Umbilical cord (tissue), 1 donor: ENCODE measurements at regions not wholly inside any gene's neighbourhood (a gene's known extent, or its start where the extent isn't known, plus 50 kb on each side); places are given as distances from the start of the nearest gene placed in this dataset.
"Not testable (repeated sequence)": the region's sequence is repeated elsewhere in the genome, so short reads cannot be mapped to it uniquely, and the experiment has no call there.

Experiments
- DNase-seq: peaks from one replicate; pipeline ENCODE4 v3.0.0-alpha.2; 2015; ENCODE audit warnings: low spot score

DNA sequence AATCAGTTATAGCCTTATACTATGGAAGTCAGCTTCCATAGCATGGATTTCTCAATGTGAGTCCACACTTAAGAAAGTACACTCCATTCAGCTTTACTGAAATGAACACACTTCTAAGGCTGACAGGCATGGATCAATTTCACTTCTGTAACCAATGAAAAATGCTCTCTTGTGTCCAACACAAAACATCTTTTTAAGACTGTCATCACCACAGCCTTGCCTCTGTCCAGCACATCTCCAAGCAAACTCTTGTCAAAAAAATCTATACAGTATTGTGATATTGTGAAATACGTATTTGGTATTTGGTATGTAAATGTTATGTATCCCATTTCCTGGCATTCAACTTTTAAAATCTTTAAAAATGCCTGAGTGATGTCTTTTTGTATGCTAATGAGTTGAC is 208.7 kb downstream of the RAP2B start:
- DNase-seq: no peak

DNA sequence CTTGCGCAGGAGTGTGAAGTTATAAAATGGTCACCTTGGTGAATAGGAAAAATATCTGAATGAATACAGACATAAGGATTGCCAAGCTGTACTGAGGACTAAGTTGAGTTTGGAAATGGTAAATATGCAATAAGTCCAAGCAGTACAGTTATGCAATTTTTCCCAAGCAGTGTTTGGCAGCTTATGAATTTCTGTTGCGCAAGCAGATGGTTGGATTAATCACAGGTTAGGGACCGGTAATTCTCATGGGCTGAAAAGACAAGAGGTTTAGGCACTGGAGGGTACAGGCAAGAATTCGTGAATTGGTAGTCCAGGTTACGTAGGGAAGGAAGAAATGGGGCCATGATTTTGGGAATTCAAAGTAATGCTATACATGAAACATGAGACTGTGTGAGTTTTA is 210.3 kb downstream of the RAP2B start:
- DNase-seq: no peak

DNA sequence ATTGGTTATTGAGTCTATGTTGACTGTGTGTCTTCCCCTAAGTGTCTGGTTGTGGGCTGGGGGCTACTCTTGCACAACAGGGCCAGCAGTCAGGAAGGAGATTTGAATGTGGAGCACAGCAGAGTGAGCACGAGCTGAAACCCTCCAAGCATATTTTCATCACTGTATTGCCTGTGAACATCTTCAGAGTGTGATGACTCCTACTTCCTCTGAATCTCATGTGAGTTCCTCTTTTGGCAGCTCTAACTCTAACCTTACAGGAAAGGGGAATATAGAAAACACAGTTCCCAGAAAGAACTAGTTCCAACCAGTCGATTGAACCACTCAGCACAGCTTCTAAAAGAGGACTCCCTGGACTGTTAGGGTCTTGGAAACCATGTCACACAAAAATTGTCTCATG is 211.6 kb downstream of the RAP2B start:
- DNase-seq: peak; percentile 33

DNA sequence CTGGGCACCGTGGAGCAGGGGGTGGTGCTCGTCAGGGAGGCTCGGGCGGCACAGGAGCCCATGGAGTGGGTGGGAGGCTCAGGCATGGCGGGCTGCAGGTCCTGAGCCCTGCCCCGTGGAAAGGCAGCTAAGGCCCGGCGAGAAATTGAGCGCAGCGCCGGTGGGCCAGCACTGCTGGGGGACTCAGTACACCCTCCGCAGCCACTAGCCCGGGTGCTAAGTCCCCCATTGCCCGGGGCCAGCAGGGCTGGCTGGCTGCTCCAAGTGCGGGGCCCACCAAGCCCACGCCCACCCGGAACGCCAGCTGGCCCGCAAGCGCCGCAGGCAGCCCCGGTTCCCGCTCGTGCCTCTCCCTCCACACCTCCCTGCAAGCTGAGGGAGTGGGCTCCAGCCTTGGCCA is 216.3 kb downstream of the RAP2B start:
- DNase-seq: not testable (repeated sequence)

DNA sequence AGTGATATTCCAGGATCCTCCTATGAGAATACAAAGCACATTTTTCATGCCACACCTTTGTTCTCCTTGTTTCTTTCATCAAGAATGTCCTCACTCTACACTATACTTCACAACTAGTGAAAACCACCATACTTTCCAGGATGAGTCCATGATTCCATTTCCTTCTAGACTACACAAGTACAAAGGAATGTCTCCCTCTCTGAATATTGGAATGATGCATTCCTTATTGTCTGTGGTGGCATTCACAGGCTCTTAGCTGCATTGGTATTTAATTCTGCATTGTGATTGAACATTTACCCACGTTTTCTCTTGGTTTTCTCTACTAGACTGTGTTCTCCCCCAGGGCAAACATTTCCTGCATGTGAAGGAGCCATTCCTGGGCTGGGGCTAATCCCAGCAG is 217.5 kb downstream of the RAP2B start:
- no peak for DNase-seq

DNA sequence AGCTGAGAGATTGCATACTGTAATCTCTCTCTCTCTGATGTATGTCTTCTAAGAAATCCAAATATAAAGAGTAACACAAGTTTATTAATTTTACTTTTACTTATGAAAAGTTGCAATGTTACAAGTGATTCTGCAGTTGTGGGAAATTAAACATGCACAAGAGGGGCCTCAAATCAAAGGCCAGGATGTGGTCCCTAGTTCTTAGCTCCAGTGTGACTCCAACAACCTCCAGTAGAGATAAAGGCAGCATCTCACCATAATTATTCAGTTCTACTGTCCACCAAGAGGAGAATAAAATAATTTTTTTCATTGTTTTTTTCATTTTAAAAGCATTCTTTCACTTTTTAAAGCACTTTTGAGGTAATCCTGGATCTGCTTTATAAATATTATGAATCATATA is 223.3 kb downstream of the RAP2B start:
- no peak for DNase-seq

DNA sequence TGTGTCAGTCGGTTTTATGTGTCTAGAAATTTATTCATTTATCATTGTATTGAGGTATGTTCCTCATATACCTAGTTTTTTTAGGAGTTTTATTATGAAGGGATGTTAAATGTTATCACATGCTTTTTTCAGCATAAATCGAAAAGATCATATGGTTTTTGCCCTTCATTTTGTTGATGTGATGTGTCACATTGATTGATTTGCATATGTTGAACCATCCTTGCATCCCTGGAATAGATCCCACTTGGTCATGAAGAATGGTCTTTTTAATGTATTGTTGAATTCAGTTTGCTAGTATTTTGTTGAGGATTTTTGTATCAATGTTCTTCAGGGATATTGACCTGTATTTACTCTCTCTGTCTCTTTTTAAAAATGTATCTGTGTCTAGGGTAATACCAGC is 230.3 kb downstream of the RAP2B start:
- no peak for DNase-seq

DNA sequence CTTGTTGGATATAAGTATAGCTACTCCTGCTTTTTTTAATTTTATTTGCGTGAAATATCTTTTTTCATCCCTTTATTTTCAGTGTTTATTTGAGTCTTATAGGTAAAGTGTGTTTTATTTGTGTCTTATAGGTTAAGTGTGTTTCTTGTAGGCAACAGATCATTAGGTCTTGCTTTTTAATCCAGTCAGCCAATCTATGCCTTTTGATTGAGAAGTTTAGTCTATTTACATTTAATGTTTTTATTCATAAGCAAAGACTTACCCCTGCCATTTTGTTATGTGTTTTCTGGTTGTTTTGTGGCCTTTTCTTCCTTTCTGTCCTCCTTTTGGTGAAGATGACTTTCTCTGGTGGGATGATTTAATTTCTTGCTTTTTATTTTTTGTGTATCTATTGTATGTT is 232.0 kb downstream of the RAP2B start:
- DNase-seq: no peak

DNA sequence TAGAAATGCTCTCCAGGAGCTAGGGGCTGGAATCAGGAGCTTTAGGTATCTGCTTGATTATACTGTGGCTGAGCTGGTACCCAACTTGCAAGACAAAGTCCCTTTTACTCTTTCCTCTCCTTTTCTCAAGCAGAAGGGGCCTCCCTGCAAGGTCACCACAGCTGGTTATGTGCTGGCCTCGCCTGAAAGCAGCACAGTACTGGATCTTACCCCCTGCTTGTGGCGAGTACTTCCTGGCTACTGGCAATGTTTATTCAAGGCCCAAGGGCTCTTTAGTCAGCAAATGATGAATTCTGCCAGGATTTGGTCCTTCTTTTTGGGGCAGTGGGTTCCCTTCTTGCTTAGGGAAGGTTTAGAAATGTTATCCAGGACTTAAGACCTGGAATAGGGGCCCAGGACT is 234.6 kb downstream of the RAP2B start:
- DNase-seq: no peak

DNA sequence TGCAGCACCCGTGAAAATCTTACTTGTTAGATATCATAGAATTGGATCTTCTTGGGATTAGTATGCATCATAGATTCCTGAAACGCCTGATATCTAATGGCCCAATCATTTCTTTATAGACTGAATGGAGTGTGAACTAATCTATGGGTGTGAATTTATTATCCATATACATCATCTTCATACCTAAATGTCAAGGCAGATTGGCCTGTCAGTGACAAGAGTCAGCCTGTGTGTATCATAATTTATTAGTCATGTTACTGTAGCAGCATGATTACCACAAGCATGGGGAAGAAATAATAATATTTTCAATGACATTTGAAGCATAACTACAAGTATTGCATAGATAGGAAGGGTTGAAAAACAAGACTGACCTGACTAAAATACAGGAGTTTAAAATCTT is 235.8 kb downstream of the RAP2B start:
- DNase-seq: no peak

DNA sequence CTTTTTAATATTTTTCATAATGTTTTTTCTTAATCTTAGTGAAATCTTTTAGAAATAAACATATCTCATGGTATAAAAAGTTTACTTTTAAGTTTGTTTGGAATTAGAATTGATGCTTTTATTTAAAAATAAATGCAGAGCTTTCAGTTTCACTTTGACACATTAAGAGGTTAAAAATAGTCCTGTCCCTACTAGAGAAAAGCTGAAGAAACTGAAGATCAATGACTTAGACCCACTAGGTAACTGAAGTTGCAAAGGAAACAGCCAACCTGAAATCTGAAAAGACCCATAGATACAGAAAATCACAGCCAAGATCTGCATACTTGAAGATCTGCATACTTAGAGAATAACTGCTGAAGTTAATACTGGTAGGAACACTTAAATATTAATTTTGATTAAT is 237.6 kb downstream of the RAP2B start:
- DNase-seq: no peak

DNA sequence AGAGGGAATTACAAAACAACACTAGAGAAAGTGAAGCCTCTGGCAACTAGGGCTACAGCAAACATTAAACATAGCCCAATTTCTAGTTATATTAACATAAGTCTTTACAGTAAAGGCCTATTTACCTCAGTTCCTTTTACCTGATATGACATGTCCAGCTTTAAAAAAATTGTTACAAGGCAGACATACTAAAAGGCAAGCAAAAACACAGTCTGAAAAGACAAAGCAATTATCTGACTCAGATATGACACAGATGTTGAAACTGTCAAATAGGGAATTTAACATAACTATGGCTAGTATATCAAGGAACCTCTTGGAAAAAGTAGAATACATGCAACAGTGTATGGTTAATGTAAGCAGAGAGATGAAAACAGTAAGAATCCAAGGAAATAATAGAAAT is 238.6 kb downstream of the RAP2B start:
- DNase-seq: peak; percentile 18

DNA sequence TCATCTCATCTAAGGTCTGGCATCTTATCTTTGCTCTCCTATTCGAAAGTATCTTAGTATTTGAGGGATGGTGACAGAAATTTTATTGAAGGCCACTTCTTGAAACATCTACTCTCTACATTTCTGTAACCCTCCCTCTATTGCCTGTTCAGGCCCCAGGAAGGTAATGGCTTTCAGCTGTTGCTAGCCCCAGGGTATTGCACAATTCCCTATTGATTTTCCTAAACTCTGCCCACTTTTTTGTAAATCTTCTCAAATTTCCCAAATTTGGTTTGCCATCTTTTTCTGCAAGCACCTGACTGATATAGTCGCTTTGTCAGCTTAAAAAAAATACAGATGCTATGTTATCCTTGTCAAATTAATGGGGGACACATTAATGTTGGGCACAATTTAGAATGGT is 242.1 kb downstream of the RAP2B start:
- DNase-seq: no peak

DNA sequence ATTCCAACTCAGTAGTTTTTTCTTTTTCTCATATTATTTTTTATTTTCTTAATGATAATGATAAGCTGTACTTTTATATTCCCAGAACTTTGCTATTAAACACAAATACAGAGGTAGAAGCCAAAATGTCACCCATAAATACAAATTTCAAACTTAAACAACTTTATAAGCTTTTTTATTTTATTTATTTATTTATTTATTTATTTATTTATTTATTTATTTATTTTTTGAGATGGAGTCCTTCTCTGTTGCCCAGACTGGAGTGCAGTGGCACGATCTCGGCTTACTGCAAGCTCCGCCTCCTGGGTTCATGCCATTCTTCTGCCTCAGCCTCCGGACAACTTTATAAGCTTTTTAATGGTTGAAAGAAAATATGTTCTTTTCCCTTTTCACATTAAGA is 243.3 kb downstream of the RAP2B start:
- not testable (repeated sequence) for DNase-seq

DNA sequence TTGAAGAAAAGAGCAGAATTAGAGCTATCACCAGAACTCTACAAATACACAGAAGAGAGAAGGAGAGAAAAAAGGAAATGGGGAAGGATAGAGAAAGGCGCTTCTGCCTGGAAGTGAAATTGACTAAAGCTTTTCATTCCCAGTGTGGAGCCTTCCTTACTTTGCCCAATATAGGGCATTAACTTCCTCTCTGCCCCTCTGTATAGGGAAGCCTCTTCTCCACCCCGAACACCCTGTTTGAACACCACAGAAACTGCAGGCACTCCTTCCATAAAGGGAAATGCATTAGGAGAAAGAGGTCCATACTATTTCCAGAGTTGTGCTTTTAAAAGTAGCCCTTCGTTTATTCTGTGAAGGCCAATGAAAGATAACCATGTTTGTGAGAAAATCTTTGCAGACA is 248.5 kb downstream of the RAP2B start:
- no peak for DNase-seq

DNA sequence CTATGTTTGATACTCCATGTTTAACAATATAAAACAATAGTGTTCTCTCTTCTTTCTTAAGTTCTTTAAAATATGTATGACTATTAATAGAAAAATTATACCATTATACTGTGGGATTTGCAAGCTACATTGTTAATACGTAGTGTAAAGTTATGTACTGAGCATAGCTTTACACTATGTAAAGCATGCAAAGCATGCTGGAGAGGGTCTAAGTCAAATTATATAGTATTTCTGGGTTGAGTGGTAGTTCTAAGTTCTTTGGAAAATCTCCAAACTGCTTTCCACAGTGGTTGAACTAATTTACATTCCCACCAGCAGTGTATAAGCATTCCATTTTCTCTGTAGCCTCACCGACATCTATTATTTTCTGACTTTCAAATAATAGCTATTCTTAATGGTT is 253.0 kb downstream of the RAP2B start:
- DNase-seq: no peak

DNA sequence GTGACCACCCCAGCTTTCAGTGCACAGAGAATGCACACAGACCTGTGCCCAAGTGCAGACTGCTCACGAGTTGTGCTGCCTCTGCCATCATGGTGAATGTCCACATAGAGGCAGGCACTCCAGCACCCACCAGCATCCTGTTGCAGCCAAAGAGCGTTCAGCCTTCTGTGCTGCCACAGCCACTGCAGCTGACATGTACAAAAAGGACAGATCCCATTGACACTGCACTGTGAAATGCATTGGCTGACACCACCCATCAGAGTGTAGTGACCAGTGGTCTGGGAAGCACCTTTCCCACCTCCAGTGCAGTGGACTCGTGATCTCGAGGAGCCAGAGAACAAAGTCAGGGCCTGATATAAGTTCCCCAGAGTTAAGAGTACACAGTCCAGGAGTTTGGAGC is 260.3 kb downstream of the RAP2B start:
- DNase-seq: no peak

DNA sequence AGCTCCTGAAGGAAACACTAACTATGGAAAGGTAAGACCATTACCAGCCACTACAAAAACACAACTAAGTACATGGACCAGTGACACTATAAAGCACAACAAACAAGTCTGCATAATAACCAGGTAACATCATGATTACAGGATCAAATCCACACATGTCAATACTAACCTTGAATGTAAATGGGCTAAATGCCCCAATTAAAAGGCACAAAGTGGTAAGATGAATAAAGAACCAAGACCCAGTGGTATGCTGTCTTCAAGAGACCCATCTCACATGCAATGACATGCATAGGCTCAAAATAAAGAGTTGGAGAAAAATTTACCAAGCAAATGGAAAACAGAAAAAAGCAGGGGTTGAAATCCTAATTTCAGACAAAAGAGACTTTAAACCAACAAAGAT is 261.8 kb downstream of the RAP2B start:
- DNase-seq: not testable (repeated sequence)

DNA sequence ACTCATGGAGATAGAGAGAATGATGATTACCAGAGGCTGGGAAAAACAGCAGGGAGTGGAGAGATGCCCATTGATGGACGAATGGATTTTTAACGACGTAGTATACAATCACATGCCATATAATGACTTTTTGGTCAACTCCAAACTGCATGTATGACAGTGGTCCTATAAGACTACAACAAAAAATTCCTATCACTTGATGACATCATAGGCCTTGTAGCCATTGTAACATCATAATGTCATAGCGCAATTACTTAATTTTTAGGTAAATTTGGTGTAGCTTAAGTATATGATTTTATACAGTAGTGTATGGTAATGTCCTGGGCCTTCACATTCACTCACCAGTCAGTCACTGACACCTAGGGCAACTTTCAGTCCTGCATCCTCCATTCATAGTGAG is 264.3 kb downstream of the RAP2B start:
- no peak for DNase-seq

DNA sequence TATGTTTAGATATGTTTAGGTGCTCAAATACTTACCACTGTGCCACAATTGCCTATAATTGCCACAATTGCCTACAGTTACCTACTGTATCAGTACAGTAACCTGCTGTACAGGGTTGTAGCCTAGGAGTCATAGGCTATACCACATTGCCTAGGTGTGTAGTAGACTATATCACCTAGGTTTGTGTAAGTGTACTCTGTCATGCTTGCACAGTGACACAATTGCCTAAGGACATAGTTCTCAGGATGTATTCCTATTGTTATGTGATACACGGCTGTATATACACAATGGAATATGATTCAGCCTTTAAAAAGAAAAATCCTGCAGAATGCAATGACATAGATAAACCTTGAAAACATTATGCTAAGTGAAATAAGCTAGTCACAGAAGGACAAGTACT is 264.8 kb downstream of the RAP2B start:
- no peak for DNase-seq

DNA sequence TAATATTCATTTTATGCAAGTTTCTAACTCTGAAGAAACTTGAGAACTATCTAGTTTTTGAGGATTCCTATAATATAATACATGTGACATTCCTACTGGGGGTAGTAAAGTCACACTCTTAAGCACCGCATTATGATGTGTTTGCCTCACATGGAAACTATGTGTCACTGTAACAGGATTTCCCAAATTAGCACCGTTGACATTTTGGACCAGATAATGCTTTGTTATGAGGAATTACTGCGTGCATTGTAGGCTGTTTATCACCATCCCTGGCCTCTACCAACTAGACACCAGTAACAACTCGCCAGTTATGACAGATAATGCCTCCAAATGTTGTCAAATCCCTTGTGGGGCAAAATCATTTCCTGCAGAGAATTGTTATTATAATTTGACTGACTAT is 267.8 kb downstream of the RAP2B start:
- DNase-seq: no peak

DNA sequence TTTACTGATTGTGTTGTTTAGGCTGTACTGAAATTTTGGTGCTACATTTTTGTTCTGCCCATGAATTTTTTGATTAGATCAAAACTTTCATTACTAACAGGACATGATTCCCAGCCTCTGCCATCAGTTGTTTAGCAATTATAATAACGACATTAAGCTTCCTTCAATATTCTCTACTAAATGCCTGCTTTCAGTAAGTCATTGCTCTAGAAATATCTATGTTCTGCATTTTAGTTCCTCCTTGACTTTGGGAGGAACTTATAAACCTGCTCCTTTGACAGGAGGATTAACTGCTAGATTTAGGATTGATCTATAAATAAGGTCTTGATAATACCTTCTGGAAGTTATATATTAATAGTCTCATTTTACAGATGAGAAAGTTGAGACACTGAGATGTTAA is 269.1 kb downstream of the RAP2B start:
- no peak for DNase-seq

DNA sequence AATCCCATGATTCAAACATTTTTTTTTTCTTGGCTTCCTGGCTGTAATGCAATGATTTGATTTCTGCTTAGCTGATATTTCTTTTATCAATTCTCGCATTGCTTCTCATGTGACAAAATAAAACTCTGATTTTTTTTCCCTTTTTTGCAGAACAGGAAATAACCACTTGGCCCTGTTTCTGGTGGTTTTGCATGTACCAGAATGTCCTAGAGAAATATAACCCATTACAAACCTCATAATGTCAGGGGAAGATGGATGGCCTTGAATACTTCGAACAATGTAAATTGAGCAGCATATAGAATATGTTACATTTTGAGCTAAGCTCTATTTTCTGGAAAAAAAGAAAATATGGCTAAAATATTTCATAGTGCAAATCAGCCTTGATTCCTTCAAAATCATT is 275.6 kb downstream of the RAP2B start:
- no peak for DNase-seq

DNA sequence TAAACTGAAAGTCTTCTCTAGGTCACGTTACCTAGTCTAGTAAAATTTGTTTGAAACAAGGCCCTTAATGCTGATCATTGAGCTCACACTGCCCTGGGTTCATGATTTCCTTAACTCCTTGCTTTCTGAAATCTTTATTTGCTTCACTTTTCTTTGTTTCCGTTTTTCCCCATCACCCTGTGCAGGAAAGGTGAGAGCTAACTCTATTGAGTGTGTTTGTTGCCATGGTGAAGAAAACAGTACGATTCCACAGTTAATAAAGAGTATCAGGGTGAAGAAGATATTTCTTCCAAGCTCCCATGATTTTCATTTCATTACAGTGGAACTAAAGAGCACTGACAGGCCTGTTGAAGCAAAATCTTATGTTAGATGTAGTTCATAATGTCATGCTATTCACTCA is 276.2 kb downstream of the RAP2B start:
- DNase-seq: no peak

DNA sequence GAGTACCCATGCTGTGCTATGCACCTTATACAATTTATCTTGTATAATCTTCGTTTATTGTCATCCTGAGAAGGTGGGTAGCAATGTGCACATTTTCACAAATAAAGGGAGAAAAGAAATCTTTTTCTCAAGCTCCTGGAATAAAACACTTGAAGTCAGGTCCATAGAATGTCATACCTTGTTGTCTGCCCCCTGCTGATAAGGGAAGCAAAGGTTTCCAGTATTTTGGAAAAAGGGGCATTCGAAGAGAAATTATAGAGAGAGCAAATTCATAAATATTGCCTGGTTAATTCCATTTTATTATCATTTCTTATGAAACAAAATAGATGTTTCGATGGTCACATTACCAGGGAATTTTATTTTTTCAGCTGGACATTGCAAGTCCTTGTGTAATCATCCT is 277.8 kb downstream of the RAP2B start:
- no peak for DNase-seq
